Activated CD8-positive, alpha-beta T cell treated with anti-CD3 and anti-CD28 coated beads for 36 hours (primary cell): ENCODE measurements at regions not wholly inside any gene's neighbourhood (a gene's known extent, or its start where the extent isn't known, plus 50 kb on each side); places are given as distances from the start of the nearest gene placed in this dataset.
A peak's percentile ranks its signal among the peaks of the same experiment; 100 is the strongest.

ENCODE experiments used
- ATAC-seq: fragments of 200-7000 bp; cut with Tn5 transposase; one replicate; pipeline ENCODE4 v1.10.0; 2021; ENCODE audit warnings: mild to moderate bottlenecking, moderate library complexity
- CTCF ChIA-PET: fragments of 350-600 bp; sonication (Branson Sonifier 250); formaldehyde crosslinking; loops from one replicate; lab custom pipeline; 2021; ENCODE audit warnings: antibody characterized with exemption; lab: Charles Lee
- POLR2A ChIA-PET: fragments of 350-600 bp; sonication (Branson Sonifier 250); formaldehyde crosslinking; loops from one replicate; lab custom pipeline; 2021; ENCODE audit warnings: antibody characterized with exemption; lab: Charles Lee
- DNase-seq: peaks from one replicate; pipeline ENCODE4 v3.0.0-alpha.2; 2020
- H3K27ac Mint-ChIP-seq: one replicate; pipeline ENCODE4 v1.8.0; 2021; ENCODE audit warnings: mild to moderate bottlenecking, mixed read lengths
- H3K27me3 Mint-ChIP-seq: one replicate; pipeline ENCODE4 v1.8.0; 2021; ENCODE audit warnings: mixed read lengths
- H3K36me3 Mint-ChIP-seq: one replicate; pipeline ENCODE4 v1.8.0; 2021; ENCODE audit warnings: low read depth, mixed read lengths
- H3K4me1 Mint-ChIP-seq: one replicate; pipeline ENCODE4 v1.8.0; 2021; ENCODE audit warnings: low read depth, mixed read lengths
- H3K4me3 Mint-ChIP-seq: one replicate; pipeline ENCODE4 v1.8.0; 2021; ENCODE audit warnings: mild to moderate bottlenecking, moderate library complexity, mixed read lengths
- H3K9me3 Mint-ChIP-seq: one replicate; pipeline ENCODE4 v1.8.0; 2021; ENCODE audit warnings: mixed read lengths
- intact Hi-C: fragments of 100-400 bp; cut with micrococcal nuclease; formaldehyde crosslinking; loops from one replicate; pipeline ENCODE4 v1.10.0; 2022
- TF ChIP-seq, protein P1 (sequence below): fragments of 200-600 bp; IDR thresholded peaks from one replicate; pipeline ENCODE4 v1.8.0; 2022; ENCODE audit warnings: antibody characterized with exemption, mild to moderate bottlenecking

DNA sequence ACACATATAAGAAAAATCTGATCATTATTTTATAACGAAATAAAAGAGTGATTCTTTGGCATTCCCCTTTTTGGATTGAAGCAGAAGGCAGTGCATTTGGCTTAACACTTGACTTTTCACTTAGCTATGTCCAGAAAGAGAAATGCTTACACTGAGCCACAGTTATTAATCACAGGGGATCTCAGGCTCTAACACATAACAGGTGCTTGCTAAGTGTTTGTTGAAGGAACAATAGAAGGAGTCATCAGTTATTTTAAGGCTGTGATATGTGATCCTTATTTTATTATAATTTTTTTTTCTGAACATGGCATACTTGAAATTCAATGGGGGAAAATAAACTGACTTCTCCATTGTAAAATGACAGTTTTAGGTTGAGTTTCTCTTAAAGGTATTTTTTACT, 209.5 kb downstream of the UBE2E3 start:
- POLR2A ChIA-PET, result no interaction called here
- TF ChIP-seq, protein P1, sequence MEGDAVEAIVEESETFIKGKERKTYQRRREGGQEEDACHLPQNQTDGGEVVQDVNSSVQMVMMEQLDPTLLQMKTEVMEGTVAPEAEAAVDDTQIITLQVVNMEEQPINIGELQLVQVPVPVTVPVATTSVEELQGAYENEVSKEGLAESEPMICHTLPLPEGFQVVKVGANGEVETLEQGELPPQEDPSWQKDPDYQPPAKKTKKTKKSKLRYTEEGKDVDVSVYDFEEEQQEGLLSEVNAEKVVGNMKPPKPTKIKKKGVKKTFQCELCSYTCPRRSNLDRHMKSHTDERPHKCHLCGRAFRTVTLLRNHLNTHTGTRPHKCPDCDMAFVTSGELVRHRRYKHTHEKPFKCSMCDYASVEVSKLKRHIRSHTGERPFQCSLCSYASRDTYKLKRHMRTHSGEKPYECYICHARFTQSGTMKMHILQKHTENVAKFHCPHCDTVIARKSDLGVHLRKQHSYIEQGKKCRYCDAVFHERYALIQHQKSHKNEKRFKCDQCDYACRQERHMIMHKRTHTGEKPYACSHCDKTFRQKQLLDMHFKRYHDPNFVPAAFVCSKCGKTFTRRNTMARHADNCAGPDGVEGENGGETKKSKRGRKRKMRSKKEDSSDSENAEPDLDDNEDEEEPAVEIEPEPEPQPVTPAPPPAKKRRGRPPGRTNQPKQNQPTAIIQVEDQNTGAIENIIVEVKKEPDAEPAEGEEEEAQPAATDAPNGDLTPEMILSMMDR, result no peak
- Mint-ChIP-seq H3K4me1 (peaks cover 33% of the 10 kb centered on the region), H3K9me3 (no peaks in the 10 kb centered on the region), H3K27me3 (no peaks in the 10 kb centered on the region), H3K4me3 (no peak overlapping the region), H3K27ac (no peak overlapping the region), H3K36me3 (peaks cover 14% of the 10 kb centered on the region)
- intact Hi-C loops, result no loop called here
- CTCF ChIA-PET, result interaction anchor here (0.9 to 2.1 kb wide), 3 partner anchors 12 to 525 kb away, joined by 3 to 8 read pairs (median 3); no protein-coding TSS in a partner anchor
- DNase-seq (no peak), ATAC-seq (no peak)

DNA sequence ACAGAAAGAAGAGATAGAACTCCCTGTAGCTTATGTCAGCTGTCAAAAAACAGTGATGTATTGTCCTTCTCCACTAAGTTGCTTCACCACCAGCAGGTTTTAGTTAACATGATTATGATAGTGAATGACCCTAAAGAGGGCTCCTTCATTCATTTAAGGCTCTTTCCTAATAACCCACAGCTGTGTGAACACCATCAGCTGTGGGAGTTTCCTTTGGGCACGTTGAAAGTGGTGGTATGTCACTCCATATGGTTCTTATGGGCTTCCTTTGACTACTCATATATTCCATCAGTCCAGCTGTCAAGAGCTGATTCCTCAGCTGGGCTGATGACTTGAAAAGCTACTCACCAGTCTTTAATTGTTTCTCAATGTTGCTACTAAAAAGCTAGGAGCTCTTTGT, 210.3 kb downstream of the UBE2E3 start:
- CTCF ChIA-PET, result interaction anchor here (0.8 to 2.1 kb wide), 6 partner anchors 10 to 552 kb away, joined by 3 to 8 read pairs (median 4); no protein-coding TSS in a partner anchor
- ATAC-seq (peak; percentile 44), DNase-seq (peak; percentile 24)
- H3K4me3 Mint-ChIP-seq, result no peak overlapping the region
- no peaks in the 10 kb centered on the region for H3K9me3 Mint-ChIP-seq
- H3K4me1 Mint-ChIP-seq, result peaks cover 26% of the 10 kb centered on the region
- TF ChIP-seq, protein P1, result no peak
- POLR2A ChIA-PET, result no interaction called here
- H3K36me3 Mint-ChIP-seq, result peaks cover 11% of the 10 kb centered on the region
- intact Hi-C loops, result no loop called here
- no peaks in the 10 kb centered on the region for H3K27me3 Mint-ChIP-seq
- H3K27ac Mint-ChIP-seq, result no peak overlapping the region

DNA sequence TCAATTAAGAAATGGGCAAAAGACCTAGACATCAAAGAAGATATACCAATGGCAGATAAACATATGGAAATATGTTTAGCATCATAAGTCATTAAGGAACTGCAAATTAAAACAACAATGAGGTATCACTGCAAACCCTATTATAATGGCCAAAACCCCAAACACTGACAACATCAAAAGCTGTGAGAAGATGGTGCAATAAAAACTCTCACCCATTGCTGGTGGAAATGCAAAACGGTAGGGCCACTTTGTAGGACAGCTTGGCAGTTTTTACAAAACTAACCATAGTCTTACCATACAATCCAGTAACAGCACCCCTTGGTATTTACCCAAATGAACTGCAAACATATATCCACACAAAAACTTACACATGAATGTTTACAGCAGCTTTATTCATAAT, 213.1 kb downstream of the UBE2E3 start:
- DNase-seq (no peak), ATAC-seq (no peak)
- ChIA-PET POLR2A (interaction anchor here (0.6 kb wide), 1 partner anchor 119 kb away, joined by 3 read pairs; no protein-coding TSS in a partner anchor), CTCF (interaction anchor here (1.2 to 1.6 kb wide), 3 partner anchors 15 to 111 kb away, joined by 4 to 5 read pairs (median 4); no protein-coding TSS in a partner anchor)
- peaks cover 43% of the 10 kb centered on the region for H3K4me1 Mint-ChIP-seq
- TF ChIP-seq, protein P1, result no peak
- H3K9me3 Mint-ChIP-seq, result peaks cover 7% of the 10 kb centered on the region
- H3K4me3 Mint-ChIP-seq, result no peak overlapping the region
- H3K27ac Mint-ChIP-seq, result no peak overlapping the region
- peaks cover 20% of the 10 kb centered on the region for H3K36me3 Mint-ChIP-seq
- intact Hi-C loops, result no loop called here
- no peaks in the 10 kb centered on the region for H3K27me3 Mint-ChIP-seq

DNA sequence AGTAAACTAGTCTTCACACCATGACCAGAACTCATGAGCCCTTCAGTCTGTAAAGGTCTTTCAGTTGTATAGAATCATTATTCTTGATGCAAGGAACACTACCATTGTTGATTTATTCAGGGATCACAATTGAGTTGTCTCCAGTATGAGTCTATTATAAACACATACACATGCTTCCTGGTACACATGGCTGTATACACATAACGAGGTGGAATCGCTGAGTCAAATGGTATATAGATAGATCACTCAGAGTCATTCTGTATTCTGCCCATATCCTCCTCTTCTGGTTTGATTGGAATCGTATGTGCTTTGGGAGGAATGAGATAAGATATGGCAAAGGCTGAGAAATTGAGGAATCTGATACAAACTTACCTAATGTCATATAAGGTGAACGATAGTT, 216.0 kb downstream of the UBE2E3 start:
- peaks cover 15% of the 10 kb centered on the region for H3K9me3 Mint-ChIP-seq
- H3K27me3 Mint-ChIP-seq, result no peaks in the 10 kb centered on the region
- POLR2A ChIA-PET, result no interaction called here
- CTCF ChIA-PET, result interaction anchor here (1.0 to 1.8 kb wide), 2 partner anchors 18 to 19 kb away, joined by 3 to 7 read pairs; no protein-coding TSS in a partner anchor
- ATAC-seq, result peak; percentile 50
- H3K4me3 Mint-ChIP-seq, result no peak overlapping the region
- peak overlapping the region; percentile 77 for H3K27ac Mint-ChIP-seq
- intact Hi-C loops, result loop anchor here (5.0 kb wide), 1 partner anchor 54 kb away; no protein-coding TSS in a partner anchor
- DNase-seq, result no peak
- peaks cover 45% of the 10 kb centered on the region for H3K4me1 Mint-ChIP-seq
- H3K36me3 Mint-ChIP-seq, result peaks cover 34% of the 10 kb centered on the region
- TF ChIP-seq, protein P1, result no peak

DNA sequence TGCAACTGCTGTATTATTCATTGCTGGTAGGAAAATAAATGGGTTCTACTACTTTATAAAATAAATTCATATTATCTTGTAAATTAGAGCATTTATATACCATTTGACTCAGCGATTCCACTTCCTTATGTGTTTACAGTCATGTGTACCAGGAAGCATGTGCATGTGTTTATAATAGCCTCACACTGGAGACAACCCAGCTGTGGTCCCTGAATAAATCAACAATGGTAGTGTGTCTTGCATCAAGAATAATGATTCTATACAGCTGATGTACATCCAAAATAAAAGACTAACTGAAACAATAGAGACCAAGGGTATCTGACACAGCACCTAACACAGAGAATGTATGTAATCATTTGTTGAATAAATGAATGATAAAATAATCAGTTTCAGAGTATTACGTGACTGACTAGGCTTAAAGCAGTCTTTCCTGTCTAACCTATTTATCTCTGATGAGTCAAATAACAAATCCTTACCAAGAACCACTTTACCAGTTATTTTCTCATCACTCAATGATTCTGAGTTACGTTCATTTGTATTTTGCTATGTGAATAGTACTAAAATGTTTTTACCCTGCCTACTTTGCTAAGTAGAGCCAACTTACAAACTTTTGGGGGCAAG, 216.8 kb downstream of the UBE2E3 start:
- ChIA-PET CTCF (interaction anchor here (1.0 to 1.7 kb wide), 3 partner anchors 19 to 92 kb away, joined by 3 to 4 read pairs (median 3); no protein-coding TSS in a partner anchor), POLR2A (no interaction called here)
- H3K27ac Mint-ChIP-seq, result peak overlapping the region; percentile 86
- peaks cover 45% of the 10 kb centered on the region for H3K4me1 Mint-ChIP-seq
- H3K4me3 Mint-ChIP-seq, result peak overlapping the region; percentile 35
- intact Hi-C loops, result loop anchor here (5.0 kb wide), 1 partner anchor 55 kb away; no protein-coding TSS in a partner anchor
- peaks cover 38% of the 10 kb centered on the region for H3K36me3 Mint-ChIP-seq
- peaks cover 15% of the 10 kb centered on the region for H3K9me3 Mint-ChIP-seq
- DNase-seq (peak; percentile 15), ATAC-seq (peak; percentile 74)
- H3K27me3 Mint-ChIP-seq, result no peaks in the 10 kb centered on the region
- TF ChIP-seq, protein P1, result no peak
